ENCODE measurements at regions not wholly inside any gene's neighbourhood (a gene's known extent, or its start where the extent isn't known, plus 50 kb on each side); places are given as distances from the start of the nearest gene placed in this dataset.

GRCh38 chr1:72936151-72936740 lies 653.9 kb upstream of the NEGR1 start:
- H3K9me3 Mint-ChIP-seq = peaks cover 0 to 13% (median 2%) of the 10 kb centered on the region in 7 donors
- Histone ChIP-seq H3K4me3 (ENCODE audit: low read depth, low read length) (no peak overlapping the region), H3K27me3 (ENCODE audit: control insufficient read depth, insufficient read depth, low read length) (no peaks in the 10 kb centered on the region), H3K27ac (ENCODE audit: insufficient read depth, low read length, poor library complexity, severe bottlenecking) (no peak overlapping the region), H3K9me3 (ENCODE audit: control insufficient read depth in 2 of 2, low read length in 2 of 2) (no peaks in the 10 kb centered on the region), H3K4me1 (ENCODE audit: control insufficient read depth, insufficient read depth, low read length, poor library complexity, severe bottlenecking) (no peaks in the 10 kb centered on the region), H3K36me3 (ENCODE audit: control insufficient read depth, insufficient read depth, low read length) (no peaks in the 10 kb centered on the region)
- H3K27me3 Mint-ChIP-seq = no peaks in the 10 kb centered on the region
- H3K27ac Mint-ChIP-seq = no peak overlapping the region
- DNase-seq (no peak), ATAC-seq (ENCODE audit: low read depth in 2 of 2) (no peak)
- no peak overlapping the region for H3K4me3 Mint-ChIP-seq
- H3K4me1 Mint-ChIP-seq = no peaks in the 10 kb centered on the region
- H3K36me3 Mint-ChIP-seq = no peaks in the 10 kb centered on the region

GRCh38 chr1:72932025-72932424 lies 649.7 kb upstream of the NEGR1 start:
- Histone ChIP-seq H3K4me1 (ENCODE audit: control insufficient read depth, insufficient read depth, low read length, poor library complexity, severe bottlenecking) (no peaks in the 10 kb centered on the region), H3K27me3 (ENCODE audit: control insufficient read depth, insufficient read depth, low read length) (no peaks in the 10 kb centered on the region), H3K9me3 (ENCODE audit: control insufficient read depth in 2 of 2, low read length in 2 of 2) (no peaks in the 10 kb centered on the region), H3K36me3 (ENCODE audit: control insufficient read depth, insufficient read depth, low read length) (no peaks in the 10 kb centered on the region), H3K27ac (ENCODE audit: insufficient read depth, low read length, poor library complexity, severe bottlenecking) (no peak overlapping the region), H3K4me3 (ENCODE audit: low read depth, low read length) (no peak overlapping the region)
- Mint-ChIP-seq H3K9me3 (peaks cover 0 to 30% (median 7%) of the 10 kb centered on the region in 7 donors), H3K4me1 (no peaks in the 10 kb centered on the region), H3K27ac (no peak overlapping the region), H3K4me3 (no peak overlapping the region), H3K27me3 (no peaks in the 10 kb centered on the region), H3K36me3 (no peaks in the 10 kb centered on the region)
- ATAC-seq (ENCODE audit: low read depth in 2 of 2) = no peak
- DNase-seq = no peak

DNA sequence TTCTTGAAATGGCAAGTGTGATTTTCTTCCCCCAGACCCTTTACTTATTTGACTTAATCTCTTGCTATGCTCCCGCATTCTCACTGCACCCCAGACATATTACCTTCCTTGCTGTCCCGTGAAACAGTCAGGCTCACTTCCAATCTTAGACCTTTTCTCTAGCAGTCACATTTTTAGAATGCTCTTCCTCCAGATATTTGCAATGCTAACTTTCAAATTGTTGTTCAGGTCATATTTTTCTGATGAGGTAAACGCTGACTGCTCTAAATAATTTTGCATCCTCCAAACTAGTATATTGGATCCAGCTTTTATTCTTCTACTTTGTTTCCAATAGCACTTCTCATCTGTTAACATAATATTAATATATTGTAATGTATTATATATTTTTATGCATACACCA lies 648.2 kb upstream of the NEGR1 start:
- Histone ChIP-seq H3K27me3 (ENCODE audit: control insufficient read depth, insufficient read depth, low read length) (no peaks in the 10 kb centered on the region), H3K27ac (ENCODE audit: insufficient read depth, low read length, poor library complexity, severe bottlenecking) (no peak overlapping the region), H3K36me3 (ENCODE audit: control insufficient read depth, insufficient read depth, low read length) (no peaks in the 10 kb centered on the region), H3K9me3 (ENCODE audit: control insufficient read depth in 2 of 2, low read length in 2 of 2) (no peaks in the 10 kb centered on the region), H3K4me1 (ENCODE audit: control insufficient read depth, insufficient read depth, low read length, poor library complexity, severe bottlenecking) (no peaks in the 10 kb centered on the region), H3K4me3 (ENCODE audit: low read depth, low read length) (no peak overlapping the region)
- Mint-ChIP-seq H3K4me3 (no peak overlapping the region), H3K4me1 (no peaks in the 10 kb centered on the region), H3K27ac (no peak overlapping the region), H3K27me3 (no peaks in the 10 kb centered on the region), H3K36me3 (no peaks in the 10 kb centered on the region), H3K9me3 (peaks cover 0 to 30% (median 7%) of the 10 kb centered on the region in 7 donors)
- no peak for ATAC-seq (ENCODE audit: low read depth in 2 of 2)
- no peak for DNase-seq

- no peak overlapping the region for H3K4me3 Mint-ChIP-seq
Measured at GRCh38 chr1:72918940-72919339, 636.6 kb upstream of the NEGR1 start.

GRCh38 chr1:72917920-72918319 lies 635.6 kb upstream of the NEGR1 start:
- Mint-ChIP-seq H3K27me3 (no peaks in the 10 kb centered on the region), H3K27ac (no peak overlapping the region), H3K36me3 (no peaks in the 10 kb centered on the region), H3K9me3 (peaks cover 0 to 6% (median 2%) of the 10 kb centered on the region in 7 donors), H3K4me3 (no peak overlapping the region), H3K4me1 (no peaks in the 10 kb centered on the region)
- H3K4me3 ChIP-seq (ENCODE audit: low read depth, low read length) = no peak overlapping the region
- no peaks in the 10 kb centered on the region for H3K9me3 ChIP-seq (ENCODE audit: control insufficient read depth in 2 of 2, low read length in 2 of 2)
- no peaks in the 10 kb centered on the region for H3K36me3 ChIP-seq (ENCODE audit: control insufficient read depth, insufficient read depth, low read length)
- H3K27ac ChIP-seq (ENCODE audit: insufficient read depth, low read length, poor library complexity, severe bottlenecking) = no peak overlapping the region
- ATAC-seq (ENCODE audit: low read depth in 2 of 2) = no peak
- H3K4me1 ChIP-seq (ENCODE audit: control insufficient read depth, insufficient read depth, low read length, poor library complexity, severe bottlenecking) = no peaks in the 10 kb centered on the region
- no peaks in the 10 kb centered on the region for H3K27me3 ChIP-seq (ENCODE audit: control insufficient read depth, insufficient read depth, low read length)
- no peak for DNase-seq

More at GRCh38 chr1:72918940-72919339, 636.6 kb upstream of the NEGR1 start:
- no peaks in the 10 kb centered on the region for H3K4me1 ChIP-seq (ENCODE audit: control insufficient read depth, insufficient read depth, low read length, poor library complexity, severe bottlenecking)
- ATAC-seq (ENCODE audit: low read depth in 2 of 2) (no peak), DNase-seq (no peak)
- Mint-ChIP-seq H3K4me1 (no peaks in the 10 kb centered on the region), H3K27me3 (no peaks in the 10 kb centered on the region), H3K9me3 (peaks cover 0 to 6% (median 2%) of the 10 kb centered on the region in 7 donors), H3K36me3 (no peaks in the 10 kb centered on the region), H3K27ac (no peak overlapping the region)
- no peaks in the 10 kb centered on the region for H3K36me3 ChIP-seq (ENCODE audit: control insufficient read depth, insufficient read depth, low read length)
- no peak overlapping the region for H3K27ac ChIP-seq (ENCODE audit: insufficient read depth, low read length, poor library complexity, severe bottlenecking)
- H3K9me3 ChIP-seq (ENCODE audit: control insufficient read depth in 2 of 2, low read length in 2 of 2) = no peaks in the 10 kb centered on the region
- no peak overlapping the region for H3K4me3 ChIP-seq (ENCODE audit: low read depth, low read length)
- H3K27me3 ChIP-seq (ENCODE audit: control insufficient read depth, insufficient read depth, low read length) = no peaks in the 10 kb centered on the region

GRCh38 chr1:72915581-72915980 lies 633.2 kb upstream of the NEGR1 start:
- Mint-ChIP-seq H3K36me3 (no peaks in the 10 kb centered on the region), H3K27me3 (no peaks in the 10 kb centered on the region), H3K27ac (no peak overlapping the region), H3K9me3 (peaks cover 0 to 9% (median 2%) of the 10 kb centered on the region in 7 donors), H3K4me1 (no peaks in the 10 kb centered on the region), H3K4me3 (no peak overlapping the region)
- Histone ChIP-seq H3K27me3 (ENCODE audit: control insufficient read depth, insufficient read depth, low read length) (no peaks in the 10 kb centered on the region), H3K4me1 (ENCODE audit: control insufficient read depth, insufficient read depth, low read length, poor library complexity, severe bottlenecking) (no peaks in the 10 kb centered on the region), H3K36me3 (ENCODE audit: control insufficient read depth, insufficient read depth, low read length) (no peaks in the 10 kb centered on the region), H3K9me3 (ENCODE audit: control insufficient read depth in 2 of 2, low read length in 2 of 2) (no peaks in the 10 kb centered on the region), H3K27ac (ENCODE audit: insufficient read depth, low read length, poor library complexity, severe bottlenecking) (no peak overlapping the region), H3K4me3 (ENCODE audit: low read depth, low read length) (no peak overlapping the region)
- DNase-seq (no peak), ATAC-seq (ENCODE audit: low read depth in 2 of 2) (no peak)

DNA sequence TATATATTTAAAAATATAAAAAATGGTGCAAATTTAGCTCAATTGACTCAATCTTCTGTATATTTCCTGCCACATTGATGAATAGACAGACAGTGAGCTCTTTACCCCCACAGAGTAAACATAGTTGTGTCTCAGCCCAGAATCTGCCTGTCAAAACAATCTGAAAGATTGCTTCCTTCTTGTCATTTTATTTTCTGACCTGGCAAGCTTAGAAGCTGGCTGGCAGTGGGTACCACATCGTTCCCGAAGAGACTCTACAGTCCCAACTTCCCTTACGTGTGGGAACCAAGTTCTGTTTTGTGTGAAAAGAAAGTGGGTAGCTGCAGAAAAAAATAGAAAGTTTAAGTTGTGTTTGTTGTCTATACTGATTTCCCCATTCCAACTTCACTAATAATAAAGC lies 629.3 kb upstream of the NEGR1 start:
- Mint-ChIP-seq H3K4me3 (no peak overlapping the region), H3K27ac (no peak overlapping the region), H3K4me1 (no peaks in the 10 kb centered on the region), H3K9me3 (peaks cover 0 to 15% (median 5%) of the 10 kb centered on the region in 7 donors), H3K36me3 (no peaks in the 10 kb centered on the region), H3K27me3 (no peaks in the 10 kb centered on the region)
- Histone ChIP-seq H3K4me3 (ENCODE audit: low read depth, low read length) (no peak overlapping the region), H3K36me3 (ENCODE audit: control insufficient read depth, insufficient read depth, low read length) (no peaks in the 10 kb centered on the region), H3K9me3 (ENCODE audit: control insufficient read depth in 2 of 2, low read length in 2 of 2) (no peaks in the 10 kb centered on the region), H3K4me1 (ENCODE audit: control insufficient read depth, insufficient read depth, low read length, poor library complexity, severe bottlenecking) (no peaks in the 10 kb centered on the region), H3K27ac (ENCODE audit: insufficient read depth, low read length, poor library complexity, severe bottlenecking) (no peak overlapping the region), H3K27me3 (ENCODE audit: control insufficient read depth, insufficient read depth, low read length) (no peaks in the 10 kb centered on the region)
- no peak for ATAC-seq (ENCODE audit: low read depth in 2 of 2)
- no peak for DNase-seq

GRCh38 chr1:72896256-72896655 lies 613.9 kb upstream of the NEGR1 start:
- peaks cover 0 to 12% (median 4%) of the 10 kb centered on the region in 7 donors for H3K9me3 Mint-ChIP-seq
- no peak overlapping the region for H3K4me3 Mint-ChIP-seq
- no peaks in the 10 kb centered on the region for H3K27me3 Mint-ChIP-seq
- DNase-seq (no peak), ATAC-seq (ENCODE audit: low read depth in 2 of 2) (no peak)
- no peaks in the 10 kb centered on the region for H3K4me1 Mint-ChIP-seq
- no peak overlapping the region for H3K27ac ChIP-seq (ENCODE audit: insufficient read depth, low read length, poor library complexity, severe bottlenecking)
- H3K36me3 Mint-ChIP-seq = no peaks in the 10 kb centered on the region
- no peaks in the 10 kb centered on the region for H3K36me3 ChIP-seq (ENCODE audit: control insufficient read depth, insufficient read depth, low read length)
- no peak overlapping the region for H3K4me3 ChIP-seq (ENCODE audit: low read depth, low read length)
- no peaks in the 10 kb centered on the region for H3K27me3 ChIP-seq (ENCODE audit: control insufficient read depth, insufficient read depth, low read length)
- H3K27ac Mint-ChIP-seq = no peak overlapping the region
- no peaks in the 10 kb centered on the region for H3K4me1 ChIP-seq (ENCODE audit: control insufficient read depth, insufficient read depth, low read length, poor library complexity, severe bottlenecking)
- H3K9me3 ChIP-seq (ENCODE audit: control insufficient read depth in 2 of 2, low read length in 2 of 2) = peaks cover 0 to 2% of the 10 kb centered on the region in 2 experiments

Data from CD4-positive, CD25-positive, alpha-beta regulatory T cell (primary cell).